DOHH2 (cell line): ENCODE measurements at regions not wholly inside any gene's neighbourhood (a gene's known extent, or its start where the extent isn't known, plus 50 kb on each side); places are given as distances from the start of the nearest gene placed in this dataset.
"Not testable (repeated sequence)": the region's sequence is repeated elsewhere in the genome, so short reads cannot be mapped to it uniquely, and the experiment has no call there.

Experiments used
- H3F3A ChIP-seq: fragments of 200-600 bp; sonication (generic), shearing (Covaris generic); 2 replicates; pipeline ENCODE4 v1.6.0; 2016; ENCODE audit warnings: antibody characterized with exemption, mild to moderate bottlenecking; ENCODE audit not compliant: control insufficient read depth, insufficient read depth
- H3K27ac ChIP-seq: fragments of 200-600 bp; sonication (generic); 2 replicates; pipeline ENCODE4 v1.5.1; 2014; ENCODE audit warnings: low read depth, mild to moderate bottlenecking, low read length, moderate library complexity
- H3K27me3 ChIP-seq: fragments of 200-600 bp; sonication (generic); 2 replicates; pipeline ENCODE4 v1.6.1; 2014; ENCODE audit warnings: mild to moderate bottlenecking, low read length, mixed read lengths; ENCODE audit not compliant: control insufficient read depth
- H3K36me3 ChIP-seq: fragments of 200-600 bp; sonication (generic); 2 replicates; pipeline ENCODE4 v1.6.1; 2014; ENCODE audit warnings: mild to moderate bottlenecking, low read length, moderate library complexity, mixed read lengths; ENCODE audit not compliant: control insufficient read depth
- H3K4me1 ChIP-seq: fragments of 200-600 bp; sonication (generic); 2 replicates; pipeline ENCODE4 v1.6.1; 2014; ENCODE audit warnings: mild to moderate bottlenecking, low read length, mixed read lengths; ENCODE audit not compliant: control insufficient read depth
- H3K4me2 ChIP-seq: fragments of 200-600 bp; sonication (generic); 2 replicates; pipeline ENCODE4 v1.6.0; 2014; ENCODE audit warnings: mild to moderate bottlenecking, low read length, moderate library complexity
- H3K4me3 ChIP-seq: fragments of 200-600 bp; sonication (generic); 2 replicates; pipeline ENCODE4 v1.5.1; 2014; ENCODE audit warnings: mild to moderate bottlenecking, low read length, mixed read lengths
- H3K79me2 ChIP-seq: fragments of 200-600 bp; sonication (generic); 2 replicates; pipeline ENCODE4 v1.6.1; 2014; ENCODE audit warnings: mild to moderate bottlenecking, low read length, mixed read lengths; ENCODE audit not compliant: control insufficient read depth
- H3K9me2 ChIP-seq: fragments of 200-600 bp; sonication (generic); replicated peaks from 2 replicates; pipeline ENCODE4 v1.6.1; 2014; ENCODE audit warnings: mild to moderate bottlenecking, low read length, mixed read lengths; ENCODE audit not compliant: control insufficient read depth
- H3K9me3 ChIP-seq: fragments of 200-600 bp; sonication (generic); 2 replicates; pipeline ENCODE4 v1.6.1; 2014; ENCODE audit warnings: antibody characterized with exemption, low read length, mixed read lengths; ENCODE audit not compliant: control insufficient read depth, insufficient read depth
- H4K20me1 ChIP-seq: fragments of 200-600 bp; sonication (generic); 2 replicates; pipeline ENCODE4 v1.6.0; 2014; ENCODE audit warnings: low read depth, mild to moderate bottlenecking, antibody characterized with exemption, low read length, moderate library complexity; ENCODE audit not compliant: control insufficient read depth, insufficient read depth
- EZH2phosphoT487 ChIP-seq: fragments of 200-600 bp; sonication (generic); IDR thresholded peaks from 2 replicates; pipeline ENCODE4 v1.6.1; 2017; ENCODE audit warnings: borderline replicate concordance, mild to moderate bottlenecking, antibody characterized with exemption, low read length, moderate library complexity, mixed read lengths
- TF ChIP-seq, protein P1 (sequence below): fragments of 200-600 bp; sonication (generic); IDR thresholded peaks from one replicate; pipeline ENCODE4 v1.5.1; 2014; ENCODE audit warnings: antibody characterized with exemption, mild to moderate bottlenecking, low read depth, low read length; ENCODE audit not compliant: poor library complexity, severe bottlenecking

DNA sequence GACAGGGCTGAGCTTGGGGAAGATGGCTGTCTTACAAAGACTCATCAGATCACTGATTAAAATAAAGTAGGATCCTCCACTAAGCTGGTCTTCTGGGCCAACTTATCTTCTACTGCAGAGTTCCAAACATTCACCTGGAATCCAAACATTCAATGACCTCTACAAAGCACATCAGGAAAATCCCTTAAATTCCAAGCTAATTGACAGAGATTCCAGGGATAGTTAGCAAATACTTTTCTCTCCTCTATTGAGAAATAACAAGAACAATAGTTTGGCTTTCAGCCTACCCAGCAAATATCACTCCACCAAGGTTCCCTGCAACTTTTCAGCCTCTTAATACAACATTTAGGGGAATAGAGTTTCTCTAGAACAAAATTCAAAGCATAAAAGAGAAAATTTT, 140.6 kb upstream of the LIFR start:
- Histone ChIP-seq H3K4me1 (no peaks in the 10 kb centered on the region), H3F3A (no peaks in the 10 kb centered on the region), H3K4me2 (no peak overlapping the region), H3K79me2 (no peaks in the 10 kb centered on the region), H3K36me3 (no peaks in the 10 kb centered on the region), H3K9me3 (no peaks in the 10 kb centered on the region), H3K27me3 (no peaks in the 10 kb centered on the region), H3K9me2 (no peaks in the 10 kb centered on the region), H4K20me1 (no peaks in the 10 kb centered on the region), H3K4me3 (no peak overlapping the region), H3K27ac (no peak overlapping the region)
- TF ChIP-seq EZH2phosphoT487 = no peak
- TF ChIP-seq, protein P1, sequence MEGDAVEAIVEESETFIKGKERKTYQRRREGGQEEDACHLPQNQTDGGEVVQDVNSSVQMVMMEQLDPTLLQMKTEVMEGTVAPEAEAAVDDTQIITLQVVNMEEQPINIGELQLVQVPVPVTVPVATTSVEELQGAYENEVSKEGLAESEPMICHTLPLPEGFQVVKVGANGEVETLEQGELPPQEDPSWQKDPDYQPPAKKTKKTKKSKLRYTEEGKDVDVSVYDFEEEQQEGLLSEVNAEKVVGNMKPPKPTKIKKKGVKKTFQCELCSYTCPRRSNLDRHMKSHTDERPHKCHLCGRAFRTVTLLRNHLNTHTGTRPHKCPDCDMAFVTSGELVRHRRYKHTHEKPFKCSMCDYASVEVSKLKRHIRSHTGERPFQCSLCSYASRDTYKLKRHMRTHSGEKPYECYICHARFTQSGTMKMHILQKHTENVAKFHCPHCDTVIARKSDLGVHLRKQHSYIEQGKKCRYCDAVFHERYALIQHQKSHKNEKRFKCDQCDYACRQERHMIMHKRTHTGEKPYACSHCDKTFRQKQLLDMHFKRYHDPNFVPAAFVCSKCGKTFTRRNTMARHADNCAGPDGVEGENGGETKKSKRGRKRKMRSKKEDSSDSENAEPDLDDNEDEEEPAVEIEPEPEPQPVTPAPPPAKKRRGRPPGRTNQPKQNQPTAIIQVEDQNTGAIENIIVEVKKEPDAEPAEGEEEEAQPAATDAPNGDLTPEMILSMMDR = no peak

DNA sequence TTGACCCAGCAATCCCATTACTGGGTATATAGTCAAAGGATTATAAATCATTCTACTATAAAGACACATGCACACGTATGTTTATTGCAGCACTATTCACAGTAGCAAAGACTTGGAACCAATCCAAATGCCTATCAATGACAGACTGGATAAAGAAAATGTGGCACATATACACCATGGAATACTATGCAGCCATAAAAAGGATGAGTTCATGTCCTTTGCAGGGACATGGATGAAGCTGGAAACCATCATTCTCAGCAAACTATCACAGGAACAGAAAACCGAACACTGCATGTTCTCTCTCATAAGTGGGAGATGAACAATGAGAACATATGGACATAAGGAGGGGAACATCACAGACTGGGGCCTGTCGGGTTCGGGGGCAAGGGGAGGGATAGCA, 140.3 kb upstream of the OSMR start:
- not testable (repeated sequence) for H3K9me3 ChIP-seq, H3K4me2 ChIP-seq, H3K9me2 ChIP-seq, H3K4me1 ChIP-seq, H3K27me3 ChIP-seq, H3K27ac ChIP-seq, H3K4me3 ChIP-seq, H3K36me3 ChIP-seq, H3K79me2 ChIP-seq, H3F3A ChIP-seq, H4K20me1 ChIP-seq

DNA sequence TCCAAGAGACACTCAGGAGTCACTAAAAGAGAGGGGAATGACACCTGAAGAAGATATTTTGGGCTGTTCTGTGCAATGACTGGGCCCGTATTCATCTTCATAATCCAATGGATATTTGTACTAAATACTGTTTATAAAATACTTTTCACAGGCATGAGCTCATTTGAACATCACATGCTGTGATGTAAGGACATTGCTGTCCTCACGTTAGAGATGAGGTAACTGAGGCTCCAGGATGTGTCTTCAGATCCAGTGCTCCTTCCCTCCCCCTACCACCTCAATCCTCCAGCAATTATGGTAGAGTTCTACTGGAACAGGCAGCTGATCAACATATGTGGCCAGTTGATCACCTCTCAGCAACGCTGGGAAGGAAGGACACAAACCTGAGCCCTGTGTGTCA, 139.4 kb upstream of the OSMR start:
- H3K27ac ChIP-seq = no peak overlapping the region
- no peaks in the 10 kb centered on the region for H3K9me3 ChIP-seq
- H3K27me3 ChIP-seq = no peaks in the 10 kb centered on the region
- no peaks in the 10 kb centered on the region for H3K36me3 ChIP-seq
- no peaks in the 10 kb centered on the region for H3K4me1 ChIP-seq
- H3K4me2 ChIP-seq = no peak overlapping the region
- TF ChIP-seq, protein P1 = no peak
- TF ChIP-seq EZH2phosphoT487 = no peak
- no peaks in the 10 kb centered on the region for H3K79me2 ChIP-seq
- no peak overlapping the region for H3K4me3 ChIP-seq
- no peaks in the 10 kb centered on the region for H3F3A ChIP-seq
- no peaks in the 10 kb centered on the region for H3K9me2 ChIP-seq
- H4K20me1 ChIP-seq = no peaks in the 10 kb centered on the region

DNA sequence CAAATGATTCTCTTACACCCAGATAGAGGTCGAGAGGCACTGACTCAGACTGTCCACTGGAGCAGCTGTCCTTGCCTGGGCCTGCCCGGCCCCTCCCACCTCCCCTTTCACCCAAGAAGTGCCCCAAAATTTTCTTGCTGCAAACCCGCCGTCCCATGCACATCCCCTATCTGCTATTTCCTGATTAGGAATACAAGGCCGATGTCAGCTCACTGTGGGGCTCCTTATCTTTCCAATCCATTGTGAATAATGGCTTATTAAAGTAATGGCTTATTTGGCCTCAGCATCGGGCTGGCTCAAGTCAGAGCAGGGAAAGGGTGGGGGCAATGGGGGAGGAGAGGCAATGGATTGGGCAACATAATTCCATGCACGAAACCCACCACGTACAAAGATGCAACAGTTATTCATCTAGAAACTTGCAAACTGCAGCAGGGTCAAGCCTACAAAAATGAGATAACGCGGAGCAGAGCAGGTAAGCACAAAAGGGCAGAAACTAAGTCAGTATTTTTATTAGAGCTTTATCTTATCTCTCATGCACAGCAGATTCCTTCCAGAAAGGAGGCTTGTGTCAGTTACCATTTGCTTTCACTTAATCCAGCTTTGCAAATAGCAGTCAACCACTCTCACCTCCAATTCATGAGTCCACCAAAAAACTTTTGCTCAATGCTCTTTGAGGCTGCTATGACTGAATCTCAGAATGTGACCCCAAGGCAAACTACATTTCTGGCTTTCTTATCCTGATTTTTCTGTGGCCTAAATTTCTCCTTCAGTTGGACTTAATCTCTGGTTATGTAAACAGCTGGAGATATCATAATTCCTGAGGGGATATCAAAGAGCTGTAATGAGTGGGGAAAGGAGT, 138.2 kb upstream of the OSMR start:
- Histone ChIP-seq H3K79me2 (no peaks in the 10 kb centered on the region), H3K27ac (no peak overlapping the region), H3K9me2 (no peaks in the 10 kb centered on the region), H3F3A (no peaks in the 10 kb centered on the region), H3K4me3 (no peak overlapping the region), H3K36me3 (no peaks in the 10 kb centered on the region), H4K20me1 (no peaks in the 10 kb centered on the region), H3K4me1 (no peaks in the 10 kb centered on the region), H3K4me2 (no peak overlapping the region), H3K9me3 (no peaks in the 10 kb centered on the region), H3K27me3 (no peaks in the 10 kb centered on the region)
- TF ChIP-seq, protein P1 = no peak
- no peak for TF ChIP-seq EZH2phosphoT487
